Lung (tissue), 11 donors: ENCODE measurements at regions not wholly inside any gene's neighbourhood (a gene's known extent, or its start where the extent isn't known, plus 50 kb on each side); places are given as distances from the start of the nearest gene placed in this dataset.

Experiments used
- ATAC-seq: fragments of 200-7000 bp; cut with Tn5 transposase; one replicate; pipeline ENCODE4 v1.9.1; 2020; ENCODE audit warnings: moderate number of reproducible peaks; ENCODE audit not compliant: insufficient read depth, low FRiP score
- DNase-seq, 3 donors: peaks; one replicate each; pipeline ENCODE4 v3.0.0-alpha.2; 2013 to 2017
- H3K27ac ChIP-seq, 2 donors: one replicate each; pipeline ENCODE4 v1.5.1; 2013; ENCODE audit warnings: mild to moderate bottlenecking in 2 of 2, moderate library complexity in 2 of 2, control low read depth in 1 of 2, inconsistent platforms in 1 of 2, low read depth in 1 of 2, low read length in 1 of 2
- H3K27me3 ChIP-seq, 3 donors: one replicate each; pipeline ENCODE4 v1.5.1; 2013; ENCODE audit warnings: low read length in 2 of 3; ENCODE audit not compliant: control insufficient read depth in 3 of 3, insufficient read depth in 3 of 3
- H3K36me3 ChIP-seq, 4 donors: one replicate each; pipeline ENCODE4 v1.5.1; 2013; ENCODE audit warnings: low read length in 4 of 4, mild to moderate bottlenecking in 1 of 4, moderate library complexity in 1 of 4; ENCODE audit not compliant: control insufficient read depth in 4 of 4, insufficient read depth in 4 of 4
- H3K4me1 ChIP-seq, 5 donors: one replicate each; pipeline ENCODE4 v1.5.1; 2013; ENCODE audit warnings: low read length in 5 of 5, mild to moderate bottlenecking in 2 of 5, moderate library complexity in 1 of 5; ENCODE audit not compliant: control insufficient read depth in 5 of 5, insufficient read depth in 5 of 5
- H3K4me3 ChIP-seq: one replicate; pipeline ENCODE4 v1.5.1; 2013; ENCODE audit warnings: mild to moderate bottlenecking, control low read depth, moderate library complexity
- H3K9ac ChIP-seq, 2 donors: one replicate each; pipeline ENCODE4 v1.5.1; 2013; ENCODE audit warnings: low read length in 2 of 2, control low read depth in 1 of 2; ENCODE audit not compliant: insufficient read depth in 1 of 2
- H3K9me3 ChIP-seq, 4 donors: one replicate each; pipeline ENCODE4 v1.5.1; 2013; ENCODE audit warnings: low read length in 3 of 4, mild to moderate bottlenecking in 1 of 4, moderate library complexity in 1 of 4; ENCODE audit not compliant: control insufficient read depth in 4 of 4, insufficient read depth in 3 of 4
- CTCF ChIP-seq: IDR thresholded peaks from 2 replicates; pipeline ENCODE4 v1.5.1; 2012; ENCODE audit warnings: mild to moderate bottlenecking; ENCODE audit errors: control extremely low read depth, extremely low read depth
- WGBS, 2 donors: extraction: QIAGEN DNeasy Blood & Tissue Kit; methylation state at CpG; one replicate each; pipeline ENCODE4 v1.1.7; 2013; 5-methylcytosine and 5-hydroxymethylcytosine counted together
- donor health status: control.
- donor health status: control.
- donor health status: Bipolar disorder and iron deficiency.
- donor health status: healthy.
- donor health status: DM: yes; HTN: yes; CAD: no.

GRCh38 chr20:12252793-12253192 is 335.1 kb downstream of the BTBD3 start:
- no peak overlapping the region for H3K9ac ChIP-seq
- H3K9me3 ChIP-seq, result no peaks in the 10 kb centered on the region
- TF ChIP-seq CTCF, result no peak
- no peaks in the 10 kb centered on the region for H3K4me1 ChIP-seq
- H3K4me3 ChIP-seq, result no peak overlapping the region
- ATAC-seq, result no peak
- DNase-seq, result no peak
- H3K27ac ChIP-seq, result no peak overlapping the region
- WGBS, 2 donors, result 80 to 82% methylated on average over 7 of the region's 7 CpGs
- no peaks in the 10 kb centered on the region for H3K36me3 ChIP-seq
- H3K27me3 ChIP-seq, result no peaks in the 10 kb centered on the region

- no peak overlapping the region for H3K27ac ChIP-seq
- H3K36me3 ChIP-seq, result no peaks in the 10 kb centered on the region
- H3K4me3 ChIP-seq, result no peak overlapping the region
- H3K9ac ChIP-seq, result no peak overlapping the region
- no peaks in the 10 kb centered on the region for H3K9me3 ChIP-seq
- no peak for DNase-seq
- H3K4me1 ChIP-seq, result no peaks in the 10 kb centered on the region
- ATAC-seq, result no peak
- 74 to 76% methylated on average over 3 of the region's 3 CpGs for WGBS, 2 donors
- no peaks in the 10 kb centered on the region for H3K27me3 ChIP-seq
- TF ChIP-seq CTCF, result no peak
Measured at GRCh38 chr20:12255461-12255970, 337.8 kb downstream of the BTBD3 start.

- no peaks in the 10 kb centered on the region for H3K9me3 ChIP-seq
- no peaks in the 10 kb centered on the region for H3K27me3 ChIP-seq
- H3K9ac ChIP-seq, result no peak overlapping the region
- no peak for DNase-seq
- H3K27ac ChIP-seq, result no peak overlapping the region
- ATAC-seq, result no peak
- WGBS, 2 donors, result 84 to 85% methylated on average over 1 of the region's 1 CpG
- H3K4me3 ChIP-seq, result no peak overlapping the region
- no peak for TF ChIP-seq CTCF
- no peaks in the 10 kb centered on the region for H3K4me1 ChIP-seq
- H3K36me3 ChIP-seq, result no peaks in the 10 kb centered on the region
Measured at GRCh38 chr20:12256806-12257205, 339.1 kb downstream of the BTBD3 start.

- no peak for TF ChIP-seq CTCF
- 71 to 82% methylated on average over 10 of the region's 10 CpGs for WGBS, 2 donors
Measured at GRCh38 chr20:12262747-12263146, 345.1 kb downstream of the BTBD3 start.

More at GRCh38 chr20:12262747-12263146, 345.1 kb downstream of the BTBD3 start:
- no peaks in the 10 kb centered on the region for H3K36me3 ChIP-seq
- no peak overlapping the region for H3K4me3 ChIP-seq
- H3K4me1 ChIP-seq, result no peaks in the 10 kb centered on the region
- H3K9ac ChIP-seq, result no peak overlapping the region
- H3K27ac ChIP-seq, result no peak overlapping the region
- H3K9me3 ChIP-seq, result no peaks in the 10 kb centered on the region
- no peak for DNase-seq
- no peak for ATAC-seq
- no peaks in the 10 kb centered on the region for H3K27me3 ChIP-seq
